ENCODE measurements at regions not wholly inside any gene's neighbourhood (a gene's known extent, or its start where the extent isn't known, plus 50 kb on each side); places are given as distances from the start of the nearest gene placed in this dataset.

DNA sequence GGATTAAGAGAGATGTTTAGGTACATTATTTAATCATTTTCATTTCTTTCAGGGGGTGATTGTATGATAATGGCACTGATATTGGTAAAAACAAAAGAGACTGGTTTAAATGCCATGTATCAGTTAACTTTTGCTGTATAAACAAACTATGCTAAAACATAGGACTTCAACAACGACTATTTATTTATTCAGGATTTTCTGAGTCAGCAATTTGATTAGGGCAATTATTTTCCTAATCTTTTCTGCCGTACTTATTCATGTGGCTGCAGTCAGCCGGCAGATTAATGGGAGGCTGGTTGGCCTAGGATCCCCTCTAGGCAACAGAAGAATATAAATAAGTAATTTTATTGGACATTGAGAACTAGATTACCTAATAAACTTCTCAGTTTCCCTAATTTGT lies 661.7 kb upstream of the RAG2 start:
- no peak overlapping the region for H3K9ac ChIP-seq (ENCODE audit: low read length)
- H3K27ac ChIP-seq (ENCODE audit: low read depth, low read length): no peak overlapping the region
- ChIA-PET POLR2A (no interaction called here), CTCF (no interaction called here), RAD21 (ENCODE audit: low non-redundant PET in 1 of 2, low total read pairs in 2 of 2, uncharacterized antibody in 2 of 2, unreplicated experiment in 2 of 2) (no interaction called here)
- TF ChIP-seq, protein P1, sequence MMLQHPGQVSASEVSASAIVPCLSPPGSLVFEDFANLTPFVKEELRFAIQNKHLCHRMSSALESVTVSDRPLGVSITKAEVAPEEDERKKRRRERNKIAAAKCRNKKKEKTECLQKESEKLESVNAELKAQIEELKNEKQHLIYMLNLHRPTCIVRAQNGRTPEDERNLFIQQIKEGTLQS (IDR thresholded peaks at IDR 0.05): no peak
- TF ChIP-seq, protein P2, sequence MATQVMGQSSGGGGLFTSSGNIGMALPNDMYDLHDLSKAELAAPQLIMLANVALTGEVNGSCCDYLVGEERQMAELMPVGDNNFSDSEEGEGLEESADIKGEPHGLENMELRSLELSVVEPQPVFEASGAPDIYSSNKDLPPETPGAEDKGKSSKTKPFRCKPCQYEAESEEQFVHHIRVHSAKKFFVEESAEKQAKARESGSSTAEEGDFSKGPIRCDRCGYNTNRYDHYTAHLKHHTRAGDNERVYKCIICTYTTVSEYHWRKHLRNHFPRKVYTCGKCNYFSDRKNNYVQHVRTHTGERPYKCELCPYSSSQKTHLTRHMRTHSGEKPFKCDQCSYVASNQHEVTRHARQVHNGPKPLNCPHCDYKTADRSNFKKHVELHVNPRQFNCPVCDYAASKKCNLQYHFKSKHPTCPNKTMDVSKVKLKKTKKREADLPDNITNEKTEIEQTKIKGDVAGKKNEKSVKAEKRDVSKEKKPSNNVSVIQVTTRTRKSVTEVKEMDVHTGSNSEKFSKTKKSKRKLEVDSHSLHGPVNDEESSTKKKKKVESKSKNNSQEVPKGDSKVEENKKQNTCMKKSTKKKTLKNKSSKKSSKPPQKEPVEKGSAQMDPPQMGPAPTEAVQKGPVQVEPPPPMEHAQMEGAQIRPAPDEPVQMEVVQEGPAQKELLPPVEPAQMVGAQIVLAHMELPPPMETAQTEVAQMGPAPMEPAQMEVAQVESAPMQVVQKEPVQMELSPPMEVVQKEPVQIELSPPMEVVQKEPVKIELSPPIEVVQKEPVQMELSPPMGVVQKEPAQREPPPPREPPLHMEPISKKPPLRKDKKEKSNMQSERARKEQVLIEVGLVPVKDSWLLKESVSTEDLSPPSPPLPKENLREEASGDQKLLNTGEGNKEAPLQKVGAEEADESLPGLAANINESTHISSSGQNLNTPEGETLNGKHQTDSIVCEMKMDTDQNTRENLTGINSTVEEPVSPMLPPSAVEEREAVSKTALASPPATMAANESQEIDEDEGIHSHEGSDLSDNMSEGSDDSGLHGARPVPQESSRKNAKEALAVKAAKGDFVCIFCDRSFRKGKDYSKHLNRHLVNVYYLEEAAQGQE (IDR thresholded peaks at IDR 0.05; ENCODE audit: low read depth): no peak
- TF ChIP-seq POLR2A (IDR thresholded peaks at IDR 0.05; ENCODE audit: borderline replicate concordance, extremely low read depth, insufficient read depth, insufficient read length): no peak
- H3K4me3 ChIP-seq (replicated peaks in 1 of 2; ENCODE audit: low read depth in 1 of 2, low read length in 2 of 2): no peak overlapping the region
- intact Hi-C loops (cut with micrococcal nuclease): no loop called here
- no peak overlapping the region for H3K4me2 ChIP-seq (ENCODE audit: low read length)
- H3K27me3 ChIP-seq (ENCODE audit: insufficient read depth, low read length): no peaks in the 10 kb centered on the region
- peaks cover 0 to 20% of the 10 kb centered on the region in 2 experiments; a peak in 2 of 4 replicates for H3K9me3 ChIP-seq (ENCODE audit: control insufficient read depth in 1 of 2, insufficient read depth in 1 of 2, low read depth in 1 of 2, low read length in 2 of 2)
- H2AFZ ChIP-seq (ENCODE audit: low read depth, low read length, poor library complexity, severe bottlenecking): no peak overlapping the region
- H3K36me3 ChIP-seq (ENCODE audit: control insufficient read depth in 1 of 2, insufficient read depth in 2 of 2, low read length in 2 of 2): no peaks in the 10 kb centered on the region
- no peaks in the 10 kb centered on the region for H3K79me2 ChIP-seq (ENCODE audit: insufficient read depth, low read length)
- no peak for ATAC-seq
- no peaks in the 10 kb centered on the region for H3K9me2 ChIP-seq (ENCODE audit: insufficient read depth)
- no TSS peak for BruUV-seq (replicated peaks)
- no peaks in the 10 kb centered on the region for H4K20me1 ChIP-seq (ENCODE audit: insufficient read depth)
- DNase-seq (ENCODE audit: low read depth, low spot score): no peak
- H3K4me1 ChIP-seq (ENCODE audit: control insufficient read depth in 1 of 2, insufficient read depth in 2 of 2, low read length in 2 of 2): no peaks in the 10 kb centered on the region

DNA sequence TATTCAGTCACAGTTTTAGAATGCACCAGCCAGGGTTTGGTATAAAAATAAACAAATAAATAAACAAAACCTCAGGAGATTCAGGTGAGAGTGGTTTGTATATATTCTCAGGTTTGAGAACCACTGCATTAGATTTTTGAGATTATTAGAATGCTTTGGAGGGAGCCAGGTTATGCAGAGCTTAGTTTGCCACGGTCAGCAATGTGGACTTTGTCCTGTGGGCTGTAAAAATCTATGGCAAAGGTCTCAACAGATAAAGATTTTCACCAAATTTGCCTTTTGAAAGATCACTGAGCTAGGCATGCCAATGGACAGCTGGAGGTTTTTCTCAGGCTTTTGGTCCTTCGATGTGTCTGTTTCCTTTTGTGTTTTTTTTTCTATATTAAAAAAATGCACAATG lies 650.1 kb upstream of the RAG2 start:
- intact Hi-C loops (cut with micrococcal nuclease): no loop called here
- ATAC-seq: no peak
- ChIA-PET POLR2A (no interaction called here), CTCF (no interaction called here), RAD21 (ENCODE audit: low non-redundant PET in 1 of 2, low total read pairs in 2 of 2, uncharacterized antibody in 2 of 2, unreplicated experiment in 2 of 2) (no interaction called here)
- Histone ChIP-seq H3K4me1 (ENCODE audit: control insufficient read depth in 1 of 2, insufficient read depth in 2 of 2, low read length in 2 of 2) (no peaks in the 10 kb centered on the region), H3K27ac (ENCODE audit: low read depth, low read length) (no peak overlapping the region), H4K20me1 (ENCODE audit: insufficient read depth) (no peaks in the 10 kb centered on the region), H3K36me3 (ENCODE audit: control insufficient read depth in 1 of 2, insufficient read depth in 2 of 2, low read length in 2 of 2) (no peaks in the 10 kb centered on the region), H3K9ac (ENCODE audit: low read length) (no peak overlapping the region), H3K9me2 (ENCODE audit: insufficient read depth) (no peaks in the 10 kb centered on the region), H3K79me2 (ENCODE audit: insufficient read depth, low read length) (no peaks in the 10 kb centered on the region), H3K4me2 (ENCODE audit: low read length) (no peak overlapping the region), H3K27me3 (ENCODE audit: insufficient read depth, low read length) (no peaks in the 10 kb centered on the region), H2AFZ (ENCODE audit: low read depth, low read length, poor library complexity, severe bottlenecking) (no peak overlapping the region), H3K4me3 (replicated peaks in 1 of 2; ENCODE audit: low read depth in 1 of 2, low read length in 2 of 2) (no peak overlapping the region), H3K9me3 (ENCODE audit: control insufficient read depth in 1 of 2, insufficient read depth in 1 of 2, low read depth in 1 of 2, low read length in 2 of 2) (peaks cover 5 to 16% of the 10 kb centered on the region in 2 experiments; a peak in 2 of 4 replicates)
- BruUV-seq (replicated peaks): no TSS peak
- no peak for DNase-seq (ENCODE audit: low read depth, low spot score)
- TF ChIP-seq, protein P3, sequence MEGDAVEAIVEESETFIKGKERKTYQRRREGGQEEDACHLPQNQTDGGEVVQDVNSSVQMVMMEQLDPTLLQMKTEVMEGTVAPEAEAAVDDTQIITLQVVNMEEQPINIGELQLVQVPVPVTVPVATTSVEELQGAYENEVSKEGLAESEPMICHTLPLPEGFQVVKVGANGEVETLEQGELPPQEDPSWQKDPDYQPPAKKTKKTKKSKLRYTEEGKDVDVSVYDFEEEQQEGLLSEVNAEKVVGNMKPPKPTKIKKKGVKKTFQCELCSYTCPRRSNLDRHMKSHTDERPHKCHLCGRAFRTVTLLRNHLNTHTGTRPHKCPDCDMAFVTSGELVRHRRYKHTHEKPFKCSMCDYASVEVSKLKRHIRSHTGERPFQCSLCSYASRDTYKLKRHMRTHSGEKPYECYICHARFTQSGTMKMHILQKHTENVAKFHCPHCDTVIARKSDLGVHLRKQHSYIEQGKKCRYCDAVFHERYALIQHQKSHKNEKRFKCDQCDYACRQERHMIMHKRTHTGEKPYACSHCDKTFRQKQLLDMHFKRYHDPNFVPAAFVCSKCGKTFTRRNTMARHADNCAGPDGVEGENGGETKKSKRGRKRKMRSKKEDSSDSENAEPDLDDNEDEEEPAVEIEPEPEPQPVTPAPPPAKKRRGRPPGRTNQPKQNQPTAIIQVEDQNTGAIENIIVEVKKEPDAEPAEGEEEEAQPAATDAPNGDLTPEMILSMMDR (IDR thresholded peaks at IDR 0.05 in 2 of 3, conservative IDR thresholded peaks at IDR 0.05 in 1 of 3; ENCODE audit: borderline replicate concordance in 1 of 3, insufficient read depth in 1 of 3, low read depth in 2 of 3, low read length in 2 of 3): no peak
- TF ChIP-seq, protein P4, sequence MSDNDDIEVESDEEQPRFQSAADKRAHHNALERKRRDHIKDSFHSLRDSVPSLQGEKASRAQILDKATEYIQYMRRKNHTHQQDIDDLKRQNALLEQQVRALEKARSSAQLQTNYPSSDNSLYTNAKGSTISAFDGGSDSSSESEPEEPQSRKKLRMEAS (IDR thresholded peaks at IDR 0.05): no peak
- TF ChIP-seq ZNF274 (IDR thresholded peaks at IDR 0.05; ENCODE audit: low read depth, low read length): no peak
- TF ChIP-seq, protein P5, sequence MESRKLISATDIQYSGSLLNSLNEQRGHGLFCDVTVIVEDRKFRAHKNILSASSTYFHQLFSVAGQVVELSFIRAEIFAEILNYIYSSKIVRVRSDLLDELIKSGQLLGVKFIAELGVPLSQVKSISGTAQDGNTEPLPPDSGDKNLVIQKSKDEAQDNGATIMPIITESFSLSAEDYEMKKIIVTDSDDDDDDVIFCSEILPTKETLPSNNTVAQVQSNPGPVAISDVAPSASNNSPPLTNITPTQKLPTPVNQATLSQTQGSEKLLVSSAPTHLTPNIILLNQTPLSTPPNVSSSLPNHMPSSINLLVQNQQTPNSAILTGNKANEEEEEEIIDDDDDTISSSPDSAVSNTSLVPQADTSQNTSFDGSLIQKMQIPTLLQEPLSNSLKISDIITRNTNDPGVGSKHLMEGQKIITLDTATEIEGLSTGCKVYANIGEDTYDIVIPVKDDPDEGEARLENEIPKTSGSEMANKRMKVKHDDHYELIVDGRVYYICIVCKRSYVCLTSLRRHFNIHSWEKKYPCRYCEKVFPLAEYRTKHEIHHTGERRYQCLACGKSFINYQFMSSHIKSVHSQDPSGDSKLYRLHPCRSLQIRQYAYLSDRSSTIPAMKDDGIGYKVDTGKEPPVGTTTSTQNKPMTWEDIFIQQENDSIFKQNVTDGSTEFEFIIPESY (IDR thresholded peaks at IDR 0.05; ENCODE audit: extremely low read depth, insufficient replicate concordance, low read length): no peak
- TF ChIP-seq SP1 (IDR thresholded peaks at IDR 0.05; ENCODE audit: low read depth): no peak
- TF ChIP-seq YY1 (IDR thresholded peaks at IDR 0.05; ENCODE audit: extremely low read depth, insufficient replicate concordance, low read depth, low read length): no peak
- no peak for TF ChIP-seq ZFX (IDR thresholded peaks at IDR 0.05)
